ENCODE measurements at regions not wholly inside any gene's neighbourhood (a gene's known extent, or its start where the extent isn't known, plus 50 kb on each side); places are given as distances from the start of the nearest gene placed in this dataset.

DNA sequence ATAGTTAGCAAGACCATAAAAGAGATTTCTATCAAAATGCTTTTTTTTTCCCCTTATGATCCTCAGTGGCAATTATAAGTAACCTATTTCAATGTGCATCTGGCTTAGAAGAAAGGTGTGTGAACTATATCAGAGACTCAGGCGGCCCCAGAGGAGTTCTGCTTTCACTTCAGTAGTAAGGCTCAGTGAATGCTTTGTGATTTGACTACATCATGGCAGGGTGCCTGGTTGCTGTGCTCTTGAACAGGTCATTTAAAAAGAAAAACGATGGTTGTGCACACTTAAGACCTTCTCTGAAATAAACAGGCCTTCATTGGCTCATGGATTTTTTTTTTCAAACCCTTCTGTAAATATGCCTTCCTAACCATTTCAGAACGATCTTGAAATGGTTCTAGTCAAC lies 400.4 kb upstream of the RARB start:
- POLR2A ChIA-PET (ENCODE audit: partially characterized antibody), result no interaction called here
- Histone ChIP-seq H4K91ac (replicated peaks; ENCODE audit: insufficient read length, low read length) (no peak overlapping the region), H2BK5ac (ENCODE audit: low read depth, low read length) (no peak overlapping the region), H3K79me2 (ENCODE audit: control insufficient read depth in 1 of 2, insufficient read depth in 2 of 2, low read length in 2 of 2) (no peaks in the 10 kb centered on the region), H3K4ac (replicated peaks; ENCODE audit: insufficient read length, low read depth, low read length) (no peak overlapping the region), H2BK20ac (ENCODE audit: low read length) (no peak overlapping the region), H3K18ac (ENCODE audit: extremely low read depth, low read length) (no peak overlapping the region), H3K23me2 (ENCODE audit: low read depth, low read length) (no peaks in the 10 kb centered on the region), H4K5ac (ENCODE audit: insufficient read length, low read depth, low read length) (no peak overlapping the region), H3K56ac (replicated peaks; ENCODE audit: insufficient read length, low read depth, low read length) (no peak overlapping the region), H3K14ac (ENCODE audit: insufficient read length) (no peak overlapping the region), H3K23ac (ENCODE audit: insufficient read length) (no peak overlapping the region), H3K4me2 (ENCODE audit: insufficient read depth in 1 of 2, low read depth in 2 of 2, low read length in 2 of 2) (no peak overlapping the region), H2BK15ac (ENCODE audit: low read length) (no peak overlapping the region), H3K9me3 (ENCODE audit: insufficient read depth in 2 of 2, low read depth in 1 of 2, low read length in 1 of 2) (no peaks in the 10 kb centered on the region), H4K20me1 (replicated peaks in 1 of 2; ENCODE audit: control insufficient read depth in 1 of 2, insufficient read depth in 2 of 2, low read length in 2 of 2) (no peaks in the 10 kb centered on the region), H3K27ac (ENCODE audit: low read depth, low read length) (no peak overlapping the region), H2AFZ (ENCODE audit: low read length) (no peak overlapping the region), H4K8ac (ENCODE audit: extremely low read depth, insufficient read depth, low read length) (no peak overlapping the region), H2BK120ac (replicated peaks; ENCODE audit: low read depth, low read length) (no peak overlapping the region), H3K36me3 (ENCODE audit: control insufficient read depth in 2 of 4, insufficient read depth in 4 of 4, low read length in 3 of 4) (no peaks in the 10 kb centered on the region), H3K9ac (replicated peaks in 1 of 4; ENCODE audit: extremely low read depth in 1 of 4, low read depth in 3 of 4, low read length in 3 of 4) (no peak overlapping the region), H3K4me3 (ENCODE audit: extremely low read depth in 1 of 4, insufficient read depth in 2 of 4, low read depth in 3 of 4, low read length in 4 of 4) (no peak overlapping the region), H2AK5ac (ENCODE audit: low read depth, low read length) (no peak overlapping the region), H3K79me1 (ENCODE audit: low read depth, low read length) (no peaks in the 10 kb centered on the region), H3K27me3 (replicated peaks in 1 of 4; ENCODE audit: control insufficient read depth in 3 of 4, extremely low read depth in 1 of 4, insufficient read depth in 3 of 4, low read length in 3 of 4) (peaks cover 0 to 1% (median 0%) of the 10 kb centered on the region in 4 experiments; a peak in 1 of 7 replicates), H3K4me1 (replicated peaks in 1 of 4; ENCODE audit: control insufficient read depth in 3 of 4, insufficient read depth in 4 of 4, low read length in 3 of 4) (no peaks in the 10 kb centered on the region), H2BK12ac (ENCODE audit: low read depth, low read length) (no peak overlapping the region)
- WGBS, 2 experiments (ENCODE audit: extremely low coverage in 1 of 2, insufficient coverage in 1 of 2, insufficient read length in 1 of 2, insufficient replicate concordance in 2 of 2, low coverage in 1 of 2, low lambda C conversion rate in 2 of 2, missing lambda C conversion rate in 1 of 2), result 67% methylated on average over 3 of the region's 3 CpGs; no CpG with 5 or more reads in 1 of the 2 experiments
- DNase-seq (ENCODE audit: low read depth in 1 of 2, low spot score in 2 of 2) (no peak), FAIRE-seq (no peak)
- TF ChIP-seq TBP (IDR thresholded peaks at IDR 0.05; ENCODE audit: low read depth, low read length), result no peak
- CTCF ChIA-PET (ENCODE audit: partially characterized antibody), result no interaction called here

Data from H1 (cell line).